Testis (tissue), 2 donors: ENCODE measurements at regions not wholly inside any gene's neighbourhood (a gene's known extent, or its start where the extent isn't known, plus 50 kb on each side); places are given as distances from the start of the nearest gene placed in this dataset.

Experiments used
- POLR2A ChIP-seq: fragments of 450-650 bp; IDR thresholded peaks from one replicate; pipeline ENCODE4 v1.6.1; 2017; ENCODE audit warnings: antibody characterized with exemption, mild to moderate bottlenecking, moderate library complexity
- TF ChIP-seq, protein P1 (sequence below), 3 experiments: fragments of 450-650 bp in 2 of 3; fragments of 200-600 bp in 1 of 3; sonication (generic) in 1 of 3; IDR thresholded peaks; one replicate each; pipeline ENCODE4 v1.5.1; 2016 to 2019; ENCODE audit warnings: antibody characterized with exemption in 3 of 3, mild to moderate bottlenecking in 2 of 3, moderate library complexity in 1 of 3

DNA sequence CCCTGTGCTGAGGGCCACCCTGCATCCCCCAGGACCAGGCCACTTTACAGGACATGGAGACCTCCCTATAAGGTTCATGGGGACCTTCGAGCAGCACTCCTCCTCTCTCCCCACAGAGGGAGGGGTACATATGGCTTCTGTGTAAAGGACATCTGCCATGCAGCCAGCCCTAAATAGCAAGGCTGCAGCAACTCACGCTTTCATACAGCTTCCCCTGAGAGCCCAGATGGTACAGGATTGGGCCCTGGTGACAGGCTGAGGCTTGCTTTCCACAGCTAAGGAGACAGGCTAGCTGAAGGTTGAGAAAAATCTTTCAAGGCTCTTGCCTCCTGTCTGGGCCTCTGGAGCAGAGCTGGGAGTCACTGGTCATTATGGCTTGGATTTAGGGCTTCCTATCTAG is 147.0 kb upstream of the ZNF366 start:
- TF ChIP-seq, protein P1, sequence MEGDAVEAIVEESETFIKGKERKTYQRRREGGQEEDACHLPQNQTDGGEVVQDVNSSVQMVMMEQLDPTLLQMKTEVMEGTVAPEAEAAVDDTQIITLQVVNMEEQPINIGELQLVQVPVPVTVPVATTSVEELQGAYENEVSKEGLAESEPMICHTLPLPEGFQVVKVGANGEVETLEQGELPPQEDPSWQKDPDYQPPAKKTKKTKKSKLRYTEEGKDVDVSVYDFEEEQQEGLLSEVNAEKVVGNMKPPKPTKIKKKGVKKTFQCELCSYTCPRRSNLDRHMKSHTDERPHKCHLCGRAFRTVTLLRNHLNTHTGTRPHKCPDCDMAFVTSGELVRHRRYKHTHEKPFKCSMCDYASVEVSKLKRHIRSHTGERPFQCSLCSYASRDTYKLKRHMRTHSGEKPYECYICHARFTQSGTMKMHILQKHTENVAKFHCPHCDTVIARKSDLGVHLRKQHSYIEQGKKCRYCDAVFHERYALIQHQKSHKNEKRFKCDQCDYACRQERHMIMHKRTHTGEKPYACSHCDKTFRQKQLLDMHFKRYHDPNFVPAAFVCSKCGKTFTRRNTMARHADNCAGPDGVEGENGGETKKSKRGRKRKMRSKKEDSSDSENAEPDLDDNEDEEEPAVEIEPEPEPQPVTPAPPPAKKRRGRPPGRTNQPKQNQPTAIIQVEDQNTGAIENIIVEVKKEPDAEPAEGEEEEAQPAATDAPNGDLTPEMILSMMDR (IDR thresholded peaks at IDR 0.05) = no peak
- no peak for TF ChIP-seq POLR2A
